ENCODE measurements at regions not wholly inside any gene's neighbourhood (a gene's known extent, or its start where the extent isn't known, plus 50 kb on each side); places are given as distances from the start of the nearest gene placed in this dataset.
"Not testable (repeated sequence)": the region's sequence is repeated elsewhere in the genome, so short reads cannot be mapped to it uniquely, and the experiment has no call there.

- DNase-seq (ENCODE audit: low spot score), result no peak
Observed at GRCh38 chr18:71242981-71243380, 954.1 kb downstream of the SOCS6 start.

DNA sequence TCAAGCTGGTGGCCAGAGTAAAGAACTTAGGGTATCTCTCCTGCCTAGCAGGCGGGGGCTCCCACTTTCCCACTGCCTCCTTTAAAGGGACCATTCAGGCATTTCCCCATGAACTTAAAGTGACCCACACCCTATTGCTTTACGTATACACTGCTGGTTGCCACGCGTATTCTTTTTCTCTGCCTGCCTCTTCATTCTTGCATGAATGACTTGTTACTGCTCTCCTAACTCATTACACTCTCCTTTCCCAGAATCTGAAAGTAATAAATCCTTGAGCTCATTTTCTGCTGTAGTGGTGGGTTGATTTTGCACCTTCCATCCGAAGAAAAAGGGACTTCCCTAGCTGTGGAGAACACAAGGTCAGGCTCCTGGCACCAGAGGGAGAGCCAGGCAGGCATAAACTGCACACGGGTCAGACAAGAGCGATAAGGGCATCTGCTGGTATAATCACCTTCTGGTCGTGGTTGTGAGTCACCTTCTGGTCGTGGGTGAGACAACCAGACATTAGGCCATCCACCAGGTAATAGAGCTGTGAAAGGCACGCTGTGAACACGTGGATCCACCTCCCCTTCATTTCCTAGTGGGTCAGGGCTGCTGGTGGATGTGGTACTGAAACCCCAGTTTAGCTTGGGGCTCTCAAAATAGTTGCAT lies 950.3 kb downstream of the SOCS6 start:
- DNase-seq (ENCODE audit: low spot score), result no peak

GRCh38 chr18:71237641-71238040 lies 948.8 kb downstream of the SOCS6 start:
- no peak for DNase-seq (ENCODE audit: low spot score)

- DNase-seq (ENCODE audit: low spot score), result no peak
Observed at GRCh38 chr18:71233177-71233576, 944.3 kb downstream of the SOCS6 start.

GRCh38 chr18:71223486-71223885 lies 934.6 kb downstream of the SOCS6 start:
- no peak for DNase-seq (ENCODE audit: low spot score)

DNA sequence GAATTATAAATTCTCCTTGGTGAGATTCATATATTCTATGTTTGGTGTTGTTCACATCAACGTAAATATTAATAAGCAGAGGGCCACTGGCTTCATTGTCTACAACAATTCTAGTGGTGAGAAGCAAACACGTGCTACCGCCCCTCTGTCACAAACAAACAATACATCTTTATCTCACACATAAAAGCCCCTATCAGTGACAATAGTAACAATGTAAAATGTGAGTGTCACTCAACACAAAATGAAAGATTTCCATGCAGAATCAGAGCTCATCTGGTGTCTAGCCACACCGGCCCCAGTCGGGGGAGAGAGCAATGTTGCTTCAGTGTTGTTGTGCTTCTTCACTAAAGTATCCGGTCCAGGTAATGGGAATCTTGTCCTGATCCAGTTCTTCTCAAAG lies 932.6 kb downstream of the SOCS6 start:
- DNase-seq (ENCODE audit: low spot score), result no peak

DNA sequence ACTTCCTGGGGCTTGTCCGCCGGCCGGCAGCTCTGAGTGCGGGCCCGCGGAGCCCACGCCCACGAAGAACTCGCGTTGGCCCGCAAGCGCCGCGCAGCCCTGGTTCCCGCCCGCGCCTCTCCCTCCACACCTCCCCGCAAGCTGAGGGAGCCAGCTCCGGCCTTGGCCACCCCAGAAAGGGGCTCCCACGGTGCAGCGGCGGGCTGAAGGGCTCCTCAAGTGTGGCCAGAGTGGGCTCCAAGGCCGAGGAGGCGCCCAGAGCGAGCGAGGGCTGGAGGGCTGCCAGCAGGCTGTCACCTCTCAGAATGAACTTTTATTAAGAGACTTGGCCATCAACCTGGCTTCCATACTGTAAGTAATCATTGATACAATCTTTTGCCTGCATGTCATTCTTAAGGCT lies 923.9 kb downstream of the SOCS6 start:
- DNase-seq (ENCODE audit: low spot score), result not testable (repeated sequence)

- no peak for DNase-seq (ENCODE audit: low spot score)
Observed at GRCh38 chr18:71212222-71212621, 923.4 kb downstream of the SOCS6 start.

DNA sequence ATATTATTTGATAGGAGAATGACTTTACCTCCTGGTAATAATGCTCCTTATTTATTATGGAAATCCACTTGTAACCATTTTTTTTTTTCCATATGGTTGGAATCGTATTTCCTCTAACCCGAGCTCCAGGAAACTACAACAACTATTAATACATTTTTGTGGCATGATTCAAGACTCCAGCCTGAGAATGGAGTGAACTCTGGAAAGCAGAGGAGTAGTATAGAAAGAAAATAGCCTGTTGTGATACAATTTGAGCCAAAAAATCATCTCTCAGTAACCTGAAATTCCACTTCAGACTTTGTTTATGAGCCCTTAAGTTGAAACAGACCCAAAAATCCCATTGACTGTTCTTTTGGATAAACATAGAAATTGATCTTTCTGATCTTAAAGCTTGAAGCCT lies 921.1 kb downstream of the SOCS6 start:
- no peak for DNase-seq (ENCODE audit: low spot score)

- DNase-seq (ENCODE audit: low spot score), result no peak
Observed at GRCh38 chr18:71194438-71194837, 905.6 kb downstream of the SOCS6 start.

DNA sequence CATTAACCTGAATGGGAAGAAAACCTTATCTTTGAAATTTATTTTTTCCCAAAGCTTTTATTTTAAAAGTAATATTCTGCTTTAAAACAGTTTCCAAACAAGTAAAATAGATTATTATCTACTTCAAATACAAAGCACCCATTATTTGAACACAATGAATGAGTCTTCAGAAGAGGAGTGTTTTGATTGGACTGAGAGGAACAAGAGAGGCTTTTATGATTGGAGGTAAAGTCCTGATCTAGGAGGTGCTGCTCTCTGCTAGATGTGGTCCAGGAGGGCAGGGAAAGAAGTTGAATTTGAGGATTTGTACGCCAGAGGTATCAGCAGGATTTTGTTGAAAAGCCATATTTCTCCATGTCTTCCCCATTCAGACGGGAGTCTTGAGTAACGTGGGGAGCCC lies 900.7 kb downstream of the SOCS6 start:
- DNase-seq (ENCODE audit: low spot score), result no peak

- no peak for DNase-seq (ENCODE audit: low spot score)
Observed at GRCh38 chr18:71168557-71169145, 879.8 kb downstream of the SOCS6 start.

GRCh38 chr18:71136487-71136886 lies 847.6 kb downstream of the SOCS6 start:
- DNase-seq (ENCODE audit: low spot score), result no peak

DNA sequence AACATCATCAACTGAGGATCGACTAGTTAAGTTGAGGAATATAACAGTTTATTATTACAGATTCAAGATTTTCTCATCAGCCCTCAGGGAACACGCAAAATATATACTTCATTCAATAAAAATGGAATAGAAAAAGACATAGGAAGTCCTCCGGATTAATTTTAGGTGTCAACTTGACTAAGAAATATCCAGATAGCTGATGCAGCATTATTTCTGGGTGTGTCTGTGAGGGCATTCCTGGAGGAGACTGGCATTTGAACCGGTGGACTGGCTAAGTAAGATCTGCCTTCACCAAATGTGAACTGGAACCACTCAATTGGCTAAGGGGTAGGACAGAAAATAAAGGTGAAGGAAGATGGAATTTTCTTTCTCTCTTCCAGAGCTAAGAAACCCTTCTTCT lies 845.3 kb downstream of the SOCS6 start:
- no peak for DNase-seq (ENCODE audit: low spot score)

GRCh38 chr18:71131918-71132317 lies 843.1 kb downstream of the SOCS6 start:
- DNase-seq (ENCODE audit: low spot score), result no peak

- DNase-seq (ENCODE audit: low spot score), result no peak
Observed at GRCh38 chr18:71130351-71130750, 841.5 kb downstream of the SOCS6 start.

DNA sequence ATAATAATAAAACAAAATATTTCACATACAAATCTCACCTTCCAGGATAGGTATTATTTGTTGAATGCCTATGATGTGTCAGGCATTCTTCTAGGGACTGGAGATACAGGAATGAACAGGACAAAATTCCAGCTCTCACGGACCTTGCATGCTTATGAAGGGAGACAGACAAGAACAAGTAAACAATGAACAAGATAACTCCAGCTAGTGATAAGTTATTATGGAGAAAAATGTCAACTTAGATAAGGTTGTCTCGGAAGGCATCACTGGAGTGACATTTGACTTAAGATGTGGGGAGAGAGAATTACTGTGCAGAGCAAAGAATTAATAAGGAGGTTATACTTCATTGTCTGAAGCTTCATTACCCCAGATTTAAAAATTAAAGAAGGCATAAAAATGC lies 836.7 kb downstream of the SOCS6 start:
- no peak for DNase-seq (ENCODE audit: low spot score)

DNA sequence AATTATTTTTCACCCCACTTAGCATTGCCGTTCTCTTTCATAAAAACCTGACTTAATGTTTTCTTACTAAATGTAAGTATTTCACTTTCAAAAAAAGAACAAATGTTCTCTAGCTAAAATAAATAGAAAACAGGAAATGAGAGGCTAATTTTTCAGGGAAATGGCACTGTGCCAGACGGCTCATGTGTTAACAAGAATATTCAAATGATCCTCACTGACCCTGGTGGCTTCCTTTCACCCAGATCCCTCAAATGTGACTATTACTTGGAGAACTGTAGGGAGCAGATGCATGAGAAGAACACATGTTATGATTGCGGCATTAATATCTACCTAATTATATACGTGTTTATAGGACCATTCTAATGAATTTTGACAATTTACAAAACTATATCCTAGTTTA lies 827.7 kb downstream of the SOCS6 start:
- no peak for DNase-seq (ENCODE audit: low spot score)

DNA sequence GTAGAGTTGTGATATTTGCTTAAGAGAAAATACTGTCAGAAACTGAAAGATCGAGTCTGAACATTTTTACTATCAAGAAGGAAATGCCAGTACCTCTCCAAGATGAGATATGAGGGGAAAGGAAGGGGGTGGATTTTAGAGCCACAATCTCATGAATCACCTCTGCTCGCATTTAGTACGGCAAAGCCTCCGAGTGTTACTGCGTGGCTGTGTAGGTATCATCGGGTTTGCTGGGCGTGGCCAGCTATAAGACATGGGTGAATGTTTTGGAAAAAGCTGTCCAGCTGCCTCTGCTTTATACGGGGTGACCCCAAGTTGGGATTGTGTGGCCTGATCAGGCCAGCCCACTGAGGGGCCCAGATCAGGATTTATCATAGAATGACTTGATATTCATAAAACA lies 826.4 kb downstream of the SOCS6 start:
- DNase-seq (ENCODE audit: low spot score), result no peak

DNA sequence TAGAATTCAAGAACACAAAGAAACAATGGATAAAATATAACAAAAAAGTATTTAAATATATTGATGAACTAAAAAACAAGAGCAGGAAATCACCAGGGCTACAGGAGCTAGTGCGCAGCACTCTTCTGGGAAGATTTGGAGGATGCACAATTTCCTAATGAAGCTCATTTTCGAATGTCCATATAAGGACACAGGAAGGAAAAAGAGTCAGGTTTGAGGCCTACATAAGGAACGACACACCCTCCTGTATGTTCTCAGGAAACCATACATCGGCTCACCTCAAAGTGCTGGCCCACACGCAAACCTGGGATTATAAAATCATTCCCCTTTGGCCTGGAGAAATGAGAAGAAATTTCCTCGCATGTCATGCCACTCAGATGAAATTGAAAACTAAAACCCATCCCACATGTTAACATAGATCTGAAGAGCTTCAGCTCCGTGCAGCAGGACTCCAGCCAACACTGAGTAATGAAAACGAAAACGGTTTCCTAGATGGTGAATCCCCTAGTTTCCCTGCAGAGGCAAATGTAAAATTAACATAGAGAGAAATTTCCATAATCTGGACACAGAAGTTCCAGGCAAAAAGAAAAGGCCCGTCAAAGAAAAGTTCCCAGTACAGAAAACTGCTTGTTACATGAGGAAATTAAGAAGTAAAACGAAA lies 825.8 kb downstream of the SOCS6 start:
- peak; percentile 0 for DNase-seq (ENCODE audit: low spot score)

GRCh38 chr18:71107244-71107643 lies 818.4 kb downstream of the SOCS6 start:
- DNase-seq (ENCODE audit: low spot score), result no peak

- no peak for DNase-seq (ENCODE audit: low spot score)
Observed at GRCh38 chr18:71106701-71107100, 817.9 kb downstream of the SOCS6 start.

- no peak for DNase-seq (ENCODE audit: low spot score)
Observed at GRCh38 chr18:71105994-71106546, 817.2 kb downstream of the SOCS6 start.
